NB4 (cell line): ENCODE measurements at regions not wholly inside any gene's neighbourhood (a gene's known extent, or its start where the extent isn't known, plus 50 kb on each side); places are given as distances from the start of the nearest gene placed in this dataset.

Experiments used
- POLR2A ChIP-seq: IDR thresholded peaks from 2 replicates; pipeline ENCODE4 v1.6.1; 2011; ENCODE audit warnings: mild to moderate bottlenecking; ENCODE audit not compliant: insufficient read length; ENCODE audit errors: extremely low read depth
- TF ChIP-seq, protein P1 (sequence below): IDR thresholded peaks from one replicate; pipeline ENCODE4 v1.5.1; 2012; ENCODE audit warnings: low read depth, low read length

GRCh38 chr6:40778196-40778595 is 191.0 kb upstream of the LRFN2 start:
- TF ChIP-seq, protein P1, sequence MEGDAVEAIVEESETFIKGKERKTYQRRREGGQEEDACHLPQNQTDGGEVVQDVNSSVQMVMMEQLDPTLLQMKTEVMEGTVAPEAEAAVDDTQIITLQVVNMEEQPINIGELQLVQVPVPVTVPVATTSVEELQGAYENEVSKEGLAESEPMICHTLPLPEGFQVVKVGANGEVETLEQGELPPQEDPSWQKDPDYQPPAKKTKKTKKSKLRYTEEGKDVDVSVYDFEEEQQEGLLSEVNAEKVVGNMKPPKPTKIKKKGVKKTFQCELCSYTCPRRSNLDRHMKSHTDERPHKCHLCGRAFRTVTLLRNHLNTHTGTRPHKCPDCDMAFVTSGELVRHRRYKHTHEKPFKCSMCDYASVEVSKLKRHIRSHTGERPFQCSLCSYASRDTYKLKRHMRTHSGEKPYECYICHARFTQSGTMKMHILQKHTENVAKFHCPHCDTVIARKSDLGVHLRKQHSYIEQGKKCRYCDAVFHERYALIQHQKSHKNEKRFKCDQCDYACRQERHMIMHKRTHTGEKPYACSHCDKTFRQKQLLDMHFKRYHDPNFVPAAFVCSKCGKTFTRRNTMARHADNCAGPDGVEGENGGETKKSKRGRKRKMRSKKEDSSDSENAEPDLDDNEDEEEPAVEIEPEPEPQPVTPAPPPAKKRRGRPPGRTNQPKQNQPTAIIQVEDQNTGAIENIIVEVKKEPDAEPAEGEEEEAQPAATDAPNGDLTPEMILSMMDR: no peak
- TF ChIP-seq POLR2A: no peak
